ENCODE measurements at regions not wholly inside any gene's neighbourhood (a gene's known extent, or its start where the extent isn't known, plus 50 kb on each side); places are given as distances from the start of the nearest gene placed in this dataset.

DNA sequence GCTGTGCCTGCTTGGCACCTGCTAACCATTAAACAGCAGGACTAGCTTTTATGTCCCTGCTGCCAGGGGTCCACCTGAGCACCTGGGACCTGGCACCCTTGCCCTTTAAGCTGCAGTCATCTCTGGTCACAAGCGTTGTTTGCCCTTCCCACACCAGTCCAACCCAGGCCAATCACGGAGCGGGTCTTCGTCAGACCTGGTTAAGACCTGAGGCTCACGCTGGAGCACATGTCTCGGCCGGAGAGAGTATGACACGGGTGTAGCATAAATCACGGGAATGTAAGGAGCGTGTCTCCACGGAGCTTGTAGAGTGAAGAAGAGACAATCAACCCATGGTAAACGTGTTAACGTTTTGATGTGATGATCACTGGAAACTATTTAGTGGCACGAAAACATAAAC, 847.3 kb downstream of the BRD1 start:
- TF ChIP-seq FOXP2 (optimal IDR thresholded peaks at IDR 0.05; ENCODE audit: control extremely low read depth, extremely low read length, insufficient read depth), result no peak
- no peak for TF ChIP-seq EZH2 (IDR thresholded peaks at IDR 0.05)
- TF ChIP-seq POLR2AphosphoS5 (IDR thresholded peaks at IDR 0.05; ENCODE audit: borderline replicate concordance, low read depth, low read length), result no peak
